GM23338 (cell line): ENCODE measurements at regions not wholly inside any gene's neighbourhood (a gene's known extent, or its start where the extent isn't known, plus 50 kb on each side); places are given as distances from the start of the nearest gene placed in this dataset.

Experiments used
- ATAC-seq: fragments of 200-7000 bp; cut with Tn5 transposase; 3 replicates; pipeline ENCODE4 v1.9.1; 2020
- DNase-seq: peaks from one replicate; pipeline ENCODE4 v3.0.0-alpha.2; 2015; ENCODE audit warnings: low spot score
- H2AFZ ChIP-seq: fragments of 200-600 bp; sonication (generic); 2 replicates; pipeline ENCODE4 v1.8.0; 2016; ENCODE audit warnings: antibody characterized with exemption, mild to moderate bottlenecking, moderate library complexity
- H3F3A ChIP-seq: fragments of 200-600 bp; sonication (generic); replicated peaks from 2 replicates; pipeline ENCODE4 v1.8.0; 2017; ENCODE audit warnings: antibody characterized with exemption, mixed run types, low read depth
- H3K27ac ChIP-seq: fragments of 200-600 bp; sonication (generic); 2 replicates; pipeline ENCODE4 v1.6.1; 2016; ENCODE audit warnings: low read depth
- H3K27me3 ChIP-seq: fragments of 200-600 bp; sonication (generic); 2 replicates; pipeline ENCODE4 v1.8.0; 2016; ENCODE audit warnings: mild to moderate bottlenecking, mixed run types, moderate library complexity; ENCODE audit not compliant: insufficient read depth
- H3K36me3 ChIP-seq: fragments of 200-600 bp; sonication (generic); 2 replicates; pipeline ENCODE4 v1.8.0; 2016; ENCODE audit warnings: mild to moderate bottlenecking; ENCODE audit not compliant: insufficient read depth
- H3K4me1 ChIP-seq: fragments of 200-600 bp; sonication (generic); 2 replicates; pipeline ENCODE4 v1.8.0; 2016; ENCODE audit warnings: mild to moderate bottlenecking, moderate library complexity; ENCODE audit not compliant: insufficient read depth
- H3K4me2 ChIP-seq: fragments of 200-600 bp; sonication (generic); 2 replicates; pipeline ENCODE4 v1.7.1; 2017; ENCODE audit warnings: mixed run types
- H3K4me3 ChIP-seq: fragments of 200-600 bp; sonication (generic); 2 replicates; pipeline ENCODE4 v1.6.1; 2016; ENCODE audit warnings: mixed run types
- H3K79me2 ChIP-seq: fragments of 200-600 bp; sonication (generic); replicated peaks from 2 replicates; pipeline ENCODE4 v1.8.0; 2017; ENCODE audit warnings: mild to moderate bottlenecking; ENCODE audit not compliant: insufficient read depth
- H3K9me2 ChIP-seq: fragments of 200-600 bp; sonication (generic); 2 replicates; pipeline ENCODE4 v1.8.0; 2017; ENCODE audit not compliant: insufficient read depth
- H4K20me1 ChIP-seq: fragments of 200-600 bp; sonication (generic); replicated peaks from 2 replicates; pipeline ENCODE4 v1.8.0; 2017; ENCODE audit warnings: mild to moderate bottlenecking; ENCODE audit not compliant: insufficient read depth
- H3K27ac Mint-ChIP-seq: 2 replicates; pipeline ENCODE4 v1.8.0; 2020; ENCODE audit warnings: inconsistent platforms, mild to moderate bottlenecking, moderate library complexity, mixed read lengths
- H3K27me3 Mint-ChIP-seq: 3 replicates; pipeline ENCODE4 v1.8.0; 2022; ENCODE audit warnings: low read depth, mild to moderate bottlenecking, moderate library complexity, mixed read lengths, inconsistent platforms; ENCODE audit not compliant: insufficient read depth, poor library complexity
- H3K36me3 Mint-ChIP-seq: 3 replicates; pipeline ENCODE4 v1.8.0; 2021; ENCODE audit warnings: low read depth, mild to moderate bottlenecking, inconsistent platforms, moderate library complexity, mixed read lengths
- H3K4me1 Mint-ChIP-seq: 3 replicates; pipeline ENCODE4 v1.8.0; 2020; ENCODE audit warnings: mild to moderate bottlenecking, inconsistent platforms, mixed read lengths
- H3K4me3 Mint-ChIP-seq: 3 replicates; pipeline ENCODE4 v1.8.0; 2021; ENCODE audit warnings: moderate library complexity, mild to moderate bottlenecking, inconsistent platforms, mixed read lengths
- H3K9me3 Mint-ChIP-seq: 3 replicates; pipeline ENCODE4 v1.8.0; 2020; ENCODE audit warnings: moderate library complexity, mild to moderate bottlenecking, inconsistent platforms, mixed read lengths
- ETS1 ChIP-seq: IDR thresholded peaks from 2 replicates; pipeline ENCODE4 v1.6.1; 2016; ENCODE audit warnings: antibody characterized with exemption
- POLR2AphosphoS5 ChIP-seq: IDR thresholded peaks from 2 replicates; pipeline ENCODE4 v1.6.1; 2016; ENCODE audit warnings: antibody characterized with exemption, low read depth
- REST ChIP-seq: IDR thresholded peaks from one replicate; pipeline ENCODE4 v1.6.1; 2018; ENCODE audit warnings: antibody characterized with exemption; ENCODE audit not compliant: unreplicated experiment
- ZNF331 ChIP-seq: fragments of 250-450 bp; sonication (Bioruptor Pico); IDR thresholded peaks from 2 replicates; pipeline ENCODE4 v1.5.0; 2020; ENCODE audit warnings: low read depth, mild to moderate bottlenecking, moderate library complexity
- ZNF462 ChIP-seq: fragments of 250-450 bp; sonication (Bioruptor Pico); IDR thresholded peaks from 2 replicates; pipeline ENCODE4 v1.5.0; 2020; ENCODE audit warnings: mild to moderate bottlenecking, moderate library complexity

- Histone ChIP-seq H3K79me2 (no peaks in the 10 kb centered on the region), H3K4me2 (no peak overlapping the region), H3K4me1 (no peaks in the 10 kb centered on the region), H3K9me2 (no peaks in the 10 kb centered on the region), H4K20me1 (no peaks in the 10 kb centered on the region), H3K4me3 (no peak overlapping the region), H3K27me3 (no peaks in the 10 kb centered on the region), H3F3A (no peaks in the 10 kb centered on the region), H2AFZ (no peak overlapping the region), H3K36me3 (no peaks in the 10 kb centered on the region), H3K27ac (no peak overlapping the region)
- DNase-seq (no peak), ATAC-seq (no peak)
- TF ChIP-seq ZNF462 (no peak), POLR2AphosphoS5 (no peak)
- Mint-ChIP-seq H3K27me3 (peaks cover 17% of the 10 kb centered on the region), H3K36me3 (no peaks in the 10 kb centered on the region), H3K4me1 (no peaks in the 10 kb centered on the region; the same call in 2 of the 3 replicates), H3K4me3 (no peak overlapping the region), H3K27ac (no peak overlapping the region), H3K9me3 (peaks cover 12% of the 10 kb centered on the region; the same call in 2 of the 3 replicates)
These were observed 76.6 kb upstream of the PPP1R26 start for GRCh38 chr9:135402739-135403695.

- Histone ChIP-seq H3K4me1 (no peaks in the 10 kb centered on the region), H4K20me1 (no peaks in the 10 kb centered on the region), H2AFZ (no peak overlapping the region), H3K36me3 (no peaks in the 10 kb centered on the region), H3K27ac (no peak overlapping the region), H3K27me3 (no peaks in the 10 kb centered on the region), H3K4me3 (no peak overlapping the region), H3K9me2 (no peaks in the 10 kb centered on the region), H3F3A (no peaks in the 10 kb centered on the region), H3K4me2 (no peak overlapping the region), H3K79me2 (no peaks in the 10 kb centered on the region)
- no peak overlapping the region for H3K4me3 Mint-ChIP-seq
- no peak for ATAC-seq
- no peaks in the 10 kb centered on the region for H3K36me3 Mint-ChIP-seq
- H3K27me3 Mint-ChIP-seq, result peaks cover 17% of the 10 kb centered on the region
- no peaks in the 10 kb centered on the region; the same call in 2 of the 3 replicates for H3K4me1 Mint-ChIP-seq
- peaks cover 9% of the 10 kb centered on the region; the same call in 2 of the 3 replicates for H3K9me3 Mint-ChIP-seq
- no peak overlapping the region for H3K27ac Mint-ChIP-seq
- DNase-seq, result no peak
- TF ChIP-seq REST (no peak), ZNF331 (CRISPR knock-in tag) (no peak), ETS1 (no peak)
These were observed 75.7 kb upstream of the PPP1R26 start for GRCh38 chr9:135403733-135404450.
